Esophagus squamous epithelium (tissue), 4 donors: ENCODE measurements at regions not wholly inside any gene's neighbourhood (a gene's known extent, or its start where the extent isn't known, plus 50 kb on each side); places are given as distances from the start of the nearest gene placed in this dataset.

Source experiments
- CTCF ChIP-seq, 6 experiments: fragments of 450-650 bp in 4 of 6; fragments of 200-600 bp in 2 of 6; sonication (generic) in 2 of 6; IDR thresholded peaks; one replicate each; pipeline ENCODE4 v1.5.1; 2016 to 2019; ENCODE audit warnings: antibody characterized with exemption in 6 of 6, mild to moderate bottlenecking in 4 of 6, moderate library complexity in 4 of 6
- POLR2A ChIP-seq, 4 donors: fragments of 450-650 bp; IDR thresholded peaks; one replicate each; pipeline ENCODE4 v1.6.1; 2017; ENCODE audit warnings: antibody characterized with exemption in 4 of 4, mild to moderate bottlenecking in 4 of 4, moderate library complexity in 3 of 4

- TF ChIP-seq POLR2A (IDR thresholded peaks at IDR 0.05) (no peak), CTCF (IDR thresholded peaks at IDR 0.05) (no peak)
Measured at GRCh38 chr17:71870546-71870862, 250.3 kb upstream of the SOX9 start.
